ENCODE measurements at regions not wholly inside any gene's neighbourhood (a gene's known extent, or its start where the extent isn't known, plus 50 kb on each side); places are given as distances from the start of the nearest gene placed in this dataset.

DNA sequence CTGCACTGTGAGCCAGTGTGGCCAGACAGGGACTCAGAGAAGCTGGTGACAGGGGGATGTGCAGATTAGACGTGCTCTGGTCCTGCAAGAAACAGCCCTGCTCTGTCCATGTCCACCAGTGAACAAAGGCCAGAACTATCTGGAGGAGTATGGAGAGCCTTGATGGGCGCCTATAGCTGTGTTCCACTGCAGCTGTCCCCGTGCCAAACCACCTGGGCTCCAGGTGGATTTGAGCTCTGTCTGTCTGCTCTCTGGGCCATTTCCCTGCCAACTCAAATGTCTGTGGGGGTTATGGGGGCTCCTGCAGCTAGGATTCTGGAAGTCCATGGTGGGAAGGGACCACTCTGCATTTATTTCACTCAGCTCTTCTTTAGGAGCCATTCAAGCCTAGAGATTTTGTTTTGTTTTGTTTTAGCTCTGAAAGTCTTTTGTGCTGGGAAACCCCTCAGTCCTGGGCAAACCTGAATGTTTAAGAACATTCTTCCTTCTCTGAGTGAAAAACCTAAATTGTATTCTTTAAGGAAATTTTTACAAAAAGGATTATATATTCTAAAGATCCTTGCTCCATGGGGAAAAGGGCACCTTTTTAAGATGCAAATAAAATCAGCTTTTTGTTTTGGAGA lies 1039.5 kb upstream of the SORCS1 start:
- in situ Hi-C loops (cut with HindIII; ENCODE audit: low pct_ligation_motif_present, low pct_unique_long_range_greater_than_20kb, low sequenced_read_pairs), result no loop called here
- DNase-seq, result no peak

DNA sequence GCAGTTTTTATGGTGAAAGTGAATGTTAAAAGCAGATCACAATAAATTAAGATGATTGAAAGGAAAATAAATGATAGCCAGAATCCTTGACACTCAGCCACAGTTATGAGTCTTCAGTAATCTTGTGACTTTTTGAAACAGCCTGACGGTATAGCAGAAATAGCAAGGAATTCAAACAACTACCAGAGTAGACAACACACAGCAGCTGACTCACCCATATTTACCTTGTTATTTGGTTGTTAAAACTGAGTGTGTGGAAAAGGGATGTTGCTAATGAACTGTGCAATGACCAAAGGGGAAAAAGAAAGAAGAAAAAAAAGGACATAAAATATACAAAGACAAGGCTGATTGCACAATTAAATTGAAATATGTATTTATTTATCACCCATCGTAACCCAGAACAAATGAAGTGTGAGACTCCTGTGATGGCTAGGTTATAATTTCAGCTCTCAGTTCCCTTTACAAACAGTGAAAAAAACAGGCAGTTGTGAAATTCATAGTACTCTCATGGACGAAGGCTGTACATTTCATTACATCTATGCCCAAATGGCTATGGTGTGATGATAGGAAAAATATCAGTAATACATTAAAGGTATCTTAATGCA lies 1023.0 kb upstream of the SORCS1 start:
- no peak for DNase-seq
- in situ Hi-C loops (cut with HindIII; ENCODE audit: low pct_ligation_motif_present, low pct_unique_long_range_greater_than_20kb, low sequenced_read_pairs), result no loop called here

GRCh38 chr10:108184114-108184513 lies 1019.6 kb upstream of the SORCS1 start:
- in situ Hi-C loops (cut with HindIII; ENCODE audit: low pct_ligation_motif_present, low pct_unique_long_range_greater_than_20kb, low sequenced_read_pairs), result no loop called here
- no peak for DNase-seq

DNA sequence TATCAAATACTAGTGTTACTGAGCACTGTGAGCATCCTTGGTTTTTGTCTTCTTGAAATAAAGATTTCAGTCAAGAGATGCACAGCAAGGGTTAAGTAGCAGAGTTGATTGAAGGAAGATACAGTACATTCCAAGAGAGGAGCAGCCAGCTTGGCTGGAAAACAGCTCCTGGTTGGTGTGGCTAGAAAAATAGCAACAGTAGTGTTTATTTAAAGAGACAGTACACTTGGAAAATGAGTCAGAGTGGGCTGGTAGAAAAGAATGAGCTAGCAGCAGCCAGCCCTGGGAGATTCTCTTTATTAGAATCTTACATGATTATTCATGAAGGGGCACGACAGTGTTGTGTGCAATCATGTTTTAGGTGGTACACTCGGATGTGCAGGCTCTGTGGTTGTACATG lies 1016.4 kb upstream of the SORCS1 start:
- no peak for DNase-seq
- in situ Hi-C loops (cut with HindIII; ENCODE audit: low pct_ligation_motif_present, low pct_unique_long_range_greater_than_20kb, low sequenced_read_pairs), result no loop called here

GRCh38 chr10:108169846-108170245 lies 1005.3 kb upstream of the SORCS1 start:
- no peak for DNase-seq
- in situ Hi-C loops (cut with HindIII; ENCODE audit: low pct_ligation_motif_present, low pct_unique_long_range_greater_than_20kb, low sequenced_read_pairs), result no loop called here

DNA sequence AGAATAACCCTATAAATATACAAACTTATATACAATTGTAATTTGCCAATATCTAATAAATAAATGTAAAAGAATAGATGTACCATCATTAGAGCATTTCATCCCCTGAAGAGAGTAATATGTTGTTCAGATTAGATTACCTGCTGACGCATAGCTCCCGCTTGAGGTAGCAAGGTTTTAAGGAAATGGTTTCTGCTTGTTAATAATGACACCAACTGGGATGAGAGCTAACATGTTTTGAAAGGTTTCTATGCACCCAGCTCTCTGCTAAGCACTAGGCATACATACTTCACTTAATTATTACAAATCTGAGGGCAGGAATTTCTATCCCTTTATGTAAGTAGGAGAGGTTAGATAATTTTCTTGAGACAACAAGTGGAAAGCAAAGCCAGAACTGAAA lies 1003.3 kb upstream of the SORCS1 start:
- in situ Hi-C loops (cut with HindIII; ENCODE audit: low pct_ligation_motif_present, low pct_unique_long_range_greater_than_20kb, low sequenced_read_pairs), result no loop called here
- no peak for DNase-seq

DNA sequence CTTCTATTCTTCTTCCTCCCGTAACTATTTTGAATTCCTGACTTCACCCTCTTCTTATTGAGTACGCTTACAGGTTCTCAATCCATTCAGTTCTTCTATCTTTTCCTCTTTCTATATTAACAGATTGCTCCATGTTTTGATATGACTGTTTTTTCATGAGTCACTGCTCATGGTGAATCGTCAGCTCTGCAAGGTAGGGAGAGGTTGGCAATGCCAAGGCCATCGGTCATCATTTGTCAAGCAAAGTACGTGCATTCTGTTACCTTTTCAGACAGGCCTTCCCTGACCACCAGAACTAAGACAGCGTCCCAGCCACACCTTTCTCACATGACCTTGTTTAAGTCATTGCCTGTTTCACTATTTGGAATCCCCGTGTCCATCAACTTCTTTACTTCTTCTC lies 1001.9 kb upstream of the SORCS1 start:
- DNase-seq, result no peak
- in situ Hi-C loops (cut with HindIII; ENCODE audit: low pct_ligation_motif_present, low pct_unique_long_range_greater_than_20kb, low sequenced_read_pairs), result no loop called here

DNA sequence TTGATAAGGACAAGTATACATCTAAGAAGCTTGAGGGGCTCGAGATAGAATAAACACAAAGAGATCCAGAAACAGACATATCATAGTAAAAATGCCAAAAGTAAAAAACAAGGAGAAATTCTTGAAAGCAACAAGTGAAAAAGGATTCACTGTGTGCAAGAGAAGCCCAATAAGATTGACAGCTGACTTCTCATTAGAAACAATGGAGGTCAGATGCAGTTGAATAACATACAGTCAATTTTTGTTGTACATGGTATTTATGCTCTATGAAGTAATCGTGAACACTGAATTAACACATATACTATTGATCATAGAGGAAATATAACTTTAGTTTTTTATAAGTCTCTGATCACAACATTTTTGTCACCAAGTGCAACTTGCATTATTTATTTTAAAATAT lies 982.8 kb upstream of the SORCS1 start:
- in situ Hi-C loops (cut with HindIII; ENCODE audit: low pct_ligation_motif_present, low pct_unique_long_range_greater_than_20kb, low sequenced_read_pairs), result no loop called here

DNA sequence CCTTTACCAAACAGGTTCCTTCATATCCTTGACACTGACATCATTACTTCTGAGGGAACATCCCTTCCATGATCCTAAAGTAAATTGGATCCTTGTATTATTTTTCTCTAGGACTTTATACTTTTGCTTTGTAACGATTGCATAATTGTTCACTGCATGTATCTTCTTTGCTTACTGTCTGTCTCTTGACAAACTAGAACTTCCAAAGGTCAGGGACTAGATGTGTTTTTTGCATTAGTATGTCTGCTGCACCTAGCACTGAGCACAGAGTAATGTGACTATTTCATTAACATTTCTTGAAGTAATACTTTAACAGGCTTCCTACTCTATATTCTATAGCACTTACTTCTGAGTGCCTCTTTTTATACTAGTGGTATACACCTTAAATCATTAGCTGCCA lies 976.6 kb upstream of the SORCS1 start:
- no peak for DNase-seq
- in situ Hi-C loops (cut with HindIII; ENCODE audit: low pct_ligation_motif_present, low pct_unique_long_range_greater_than_20kb, low sequenced_read_pairs), result no loop called here

More for the DNA sequence above, 982.8 kb upstream of the SORCS1 start:
- DNase-seq, result no peak

- no peak for DNase-seq
- in situ Hi-C loops (cut with HindIII; ENCODE audit: low pct_ligation_motif_present, low pct_unique_long_range_greater_than_20kb, low sequenced_read_pairs), result no loop called here
Measured at GRCh38 chr10:108132303-108132702, 967.8 kb upstream of the SORCS1 start.

DNA sequence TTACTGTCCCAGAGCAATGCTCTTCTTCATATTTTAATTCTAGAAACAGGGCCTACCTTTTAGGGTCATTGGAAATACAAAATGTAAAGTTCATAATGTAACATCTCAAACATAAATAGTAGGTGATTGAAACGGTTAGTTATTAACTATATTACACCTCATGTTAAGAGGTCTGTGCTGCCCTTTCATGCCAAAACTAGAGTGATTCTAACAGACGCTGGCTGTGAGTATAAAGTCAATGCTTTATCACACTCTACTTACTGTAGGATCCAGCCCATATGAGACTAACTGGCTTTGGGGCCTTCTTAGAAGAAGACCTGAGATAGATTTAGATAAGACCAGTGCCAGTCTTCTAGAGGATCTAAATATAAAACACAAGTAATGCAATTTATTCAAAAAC lies 966.1 kb upstream of the SORCS1 start:
- DNase-seq, result no peak
- in situ Hi-C loops (cut with HindIII; ENCODE audit: low pct_ligation_motif_present, low pct_unique_long_range_greater_than_20kb, low sequenced_read_pairs), result no loop called here

DNA sequence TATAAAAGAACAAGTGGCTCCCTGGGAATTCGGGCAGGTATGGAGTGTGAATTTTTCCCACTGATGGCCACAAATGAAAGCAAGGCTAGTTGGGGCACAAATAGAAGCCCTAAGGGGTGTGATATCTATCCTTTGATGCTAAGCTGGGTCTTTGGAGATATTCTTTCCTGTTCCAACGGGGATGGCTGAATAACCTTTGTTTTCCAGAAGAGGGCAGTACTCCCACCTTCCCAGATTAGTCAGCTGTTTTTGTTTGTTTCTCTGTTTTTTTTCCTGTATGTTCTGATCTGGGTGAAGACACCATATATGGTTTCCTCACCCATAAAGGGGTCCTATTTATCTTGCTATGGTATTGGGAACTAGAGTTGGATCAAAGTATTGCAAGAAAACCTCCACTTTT lies 947.7 kb upstream of the SORCS1 start:
- peak; percentile 13 for DNase-seq
- in situ Hi-C loops (cut with HindIII; ENCODE audit: low pct_ligation_motif_present, low pct_unique_long_range_greater_than_20kb, low sequenced_read_pairs), result no loop called here

DNA sequence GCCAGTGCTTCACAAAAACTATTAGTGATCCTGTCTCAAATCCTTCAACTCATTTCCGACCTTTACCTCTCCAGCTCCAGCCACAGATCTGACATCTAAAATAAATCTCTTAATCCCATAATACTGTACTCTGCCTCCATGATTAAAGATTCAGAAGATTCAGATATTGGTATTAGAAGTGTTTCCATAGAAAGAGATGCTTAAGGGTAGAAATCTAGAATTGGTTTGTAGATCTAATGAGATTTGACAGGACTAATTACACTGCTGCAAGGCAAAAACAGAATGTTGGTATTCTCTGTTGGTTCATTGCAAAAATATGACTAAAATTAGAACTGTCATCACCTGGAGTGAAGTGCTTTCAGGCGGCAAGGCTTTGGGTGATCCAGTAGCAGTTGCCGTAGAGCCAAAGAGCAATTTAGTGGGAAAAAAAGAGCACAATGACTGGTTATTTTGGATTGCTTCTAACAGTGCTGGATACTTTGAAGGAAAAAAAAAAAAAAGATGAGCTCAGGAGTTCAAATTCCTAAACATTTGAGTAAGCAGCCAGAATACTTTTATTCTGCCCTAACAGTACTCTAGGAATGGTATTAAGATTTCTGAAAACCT lies 940.1 kb upstream of the SORCS1 start:
- in situ Hi-C loops (cut with HindIII; ENCODE audit: low pct_ligation_motif_present, low pct_unique_long_range_greater_than_20kb, low sequenced_read_pairs), result no loop called here
- DNase-seq, result no peak

- in situ Hi-C loops (cut with HindIII; ENCODE audit: low pct_ligation_motif_present, low pct_unique_long_range_greater_than_20kb, low sequenced_read_pairs), result no loop called here
- no peak for DNase-seq
Measured at GRCh38 chr10:108097258-108097657, 932.8 kb upstream of the SORCS1 start.

- in situ Hi-C loops (cut with HindIII; ENCODE audit: low pct_ligation_motif_present, low pct_unique_long_range_greater_than_20kb, low sequenced_read_pairs), result no loop called here
- no peak for DNase-seq
Measured at GRCh38 chr10:108095932-108096925, 931.7 kb upstream of the SORCS1 start.

DNA sequence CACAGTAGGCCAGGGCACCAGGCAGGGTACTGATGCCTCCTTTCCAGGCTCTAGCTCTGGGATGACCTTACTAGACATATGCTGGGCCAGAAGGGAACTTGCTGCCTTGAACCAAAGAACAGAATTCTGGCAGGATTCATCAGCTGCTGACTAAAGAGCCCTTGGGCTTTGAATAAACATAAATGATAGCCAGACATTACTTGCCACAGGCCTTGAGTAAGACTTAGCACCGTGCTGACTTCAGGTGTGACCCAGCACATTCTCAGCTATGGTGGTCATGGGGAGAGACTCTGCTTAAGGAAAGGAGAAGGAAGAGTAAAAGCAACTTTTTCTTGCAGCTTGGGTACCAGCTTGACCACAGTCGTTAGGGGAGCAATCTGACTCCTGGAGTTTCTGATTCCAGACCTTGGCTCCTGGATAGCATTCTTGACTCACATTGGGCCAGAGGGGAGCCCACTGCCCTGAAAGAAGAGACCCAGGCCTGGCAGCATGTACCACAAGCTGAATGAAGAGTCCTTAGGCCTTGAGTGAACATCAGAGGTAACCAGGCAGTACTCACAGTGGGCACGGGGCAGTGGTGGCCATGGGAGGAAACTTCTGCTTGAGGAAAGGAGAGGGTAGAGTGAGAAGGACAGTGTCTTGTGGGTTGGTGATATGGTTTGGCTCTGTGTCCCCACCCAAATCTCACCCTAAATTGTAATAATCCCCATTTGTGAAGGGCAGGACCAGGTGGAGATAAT lies 926.1 kb upstream of the SORCS1 start:
- DNase-seq, result no peak
- in situ Hi-C loops (cut with HindIII; ENCODE audit: low pct_ligation_motif_present, low pct_unique_long_range_greater_than_20kb, low sequenced_read_pairs), result no loop called here

DNA sequence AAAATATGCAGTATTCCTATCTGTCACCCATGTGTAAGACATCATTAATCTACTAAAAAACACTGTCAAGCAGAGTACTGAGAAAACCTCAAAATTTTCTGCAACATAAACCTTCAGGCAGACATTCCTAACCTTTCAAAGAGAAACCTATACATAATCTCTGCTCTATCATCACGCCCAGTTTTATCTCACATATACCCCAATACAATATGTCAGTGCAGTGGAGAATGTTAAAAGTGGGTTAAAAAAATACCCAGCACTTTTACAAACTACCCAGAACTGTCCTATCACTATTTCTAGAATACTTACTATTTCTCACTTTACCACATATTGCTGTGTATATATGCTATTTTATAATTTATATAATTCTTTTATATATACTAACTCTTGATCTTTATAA lies 922.0 kb upstream of the SORCS1 start:
- in situ Hi-C loops (cut with HindIII; ENCODE audit: low pct_ligation_motif_present, low pct_unique_long_range_greater_than_20kb, low sequenced_read_pairs), result no loop called here

DNA sequence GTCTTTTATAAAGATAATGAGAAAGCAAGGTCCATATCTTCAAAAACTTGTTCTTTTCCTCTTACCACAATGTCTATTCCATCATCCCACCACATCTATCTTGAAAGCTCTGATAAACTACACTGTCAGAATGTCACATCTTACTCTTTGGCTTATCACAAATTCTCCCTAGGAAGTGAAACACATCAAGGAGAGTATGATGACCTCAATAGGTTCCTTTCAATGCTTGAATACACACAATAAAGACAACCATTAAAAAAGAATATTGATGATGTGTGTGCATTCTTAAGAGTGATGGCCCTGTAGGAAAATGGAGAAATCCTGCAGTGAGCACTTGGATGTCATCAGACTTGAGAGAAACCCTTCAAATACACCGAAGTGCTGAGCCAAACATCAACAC lies 918.1 kb upstream of the SORCS1 start:
- in situ Hi-C loops (cut with HindIII; ENCODE audit: low pct_ligation_motif_present, low pct_unique_long_range_greater_than_20kb, low sequenced_read_pairs), result no loop called here
- no peak for DNase-seq

More for the DNA sequence above, 922.0 kb upstream of the SORCS1 start:
- DNase-seq, result no peak

GRCh38 chr10:108078263-108078662 lies 913.8 kb upstream of the SORCS1 start:
- in situ Hi-C loops (cut with HindIII; ENCODE audit: low pct_ligation_motif_present, low pct_unique_long_range_greater_than_20kb, low sequenced_read_pairs), result no loop called here
- DNase-seq, result no peak
